Upper lobe of left lung (tissue), 4 donors: ENCODE measurements at regions not wholly inside any gene's neighbourhood (a gene's known extent, or its start where the extent isn't known, plus 50 kb on each side); places are given as distances from the start of the nearest gene placed in this dataset.

ENCODE experiments used
- EP300 ChIP-seq, 4 donors: sonication (generic); formaldehyde crosslinking; IDR thresholded peaks; one replicate each; pipeline ENCODE4 v1.5.1; 2017; ENCODE audit warnings: antibody characterized with exemption in 4 of 4, control low read depth in 2 of 4
- POLR2A ChIP-seq, 4 donors: fragments of 450-650 bp; IDR thresholded peaks; one replicate each; pipeline ENCODE4 v1.5.1; 2016 to 2017; ENCODE audit warnings: antibody characterized with exemption in 4 of 4, mild to moderate bottlenecking in 2 of 4
- POLR2AphosphoS5 ChIP-seq, 2 donors: sonication (generic); formaldehyde crosslinking; IDR thresholded peaks; one replicate each; pipeline ENCODE4 v1.5.1; 2017; ENCODE audit warnings: antibody characterized with exemption in 2 of 2
- TF ChIP-seq, protein P1 (sequence below), 6 experiments: fragments of 450-650 bp in 4 of 6; fragments of 200-600 bp in 2 of 6; sonication (generic) in 2 of 6; IDR thresholded peaks; one replicate each; pipeline ENCODE4 v1.5.1; 2016 to 2019; ENCODE audit warnings: antibody characterized with exemption in 6 of 6

DNA sequence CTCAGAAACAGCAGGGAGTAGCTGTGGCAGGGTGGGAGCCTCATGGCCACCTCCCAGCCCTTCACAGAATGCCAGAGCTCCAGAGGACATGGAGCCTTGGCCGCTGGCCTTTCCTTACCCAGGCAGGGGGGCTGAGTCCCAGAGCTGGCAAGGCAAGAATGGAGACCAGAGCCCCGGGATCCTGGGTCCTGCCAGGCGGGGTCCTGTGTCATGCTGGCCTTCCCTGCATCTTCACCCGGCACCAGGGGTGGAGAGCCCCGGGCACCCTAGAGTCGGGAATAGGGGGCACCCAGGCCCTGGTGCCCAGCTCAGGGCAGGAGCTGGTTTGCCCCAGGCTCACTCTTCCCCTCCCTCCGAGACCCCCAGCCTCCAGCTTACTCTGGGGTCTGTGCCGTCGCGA, 519.9 kb downstream of the TBC1D22A start:
- TF ChIP-seq, protein P1, sequence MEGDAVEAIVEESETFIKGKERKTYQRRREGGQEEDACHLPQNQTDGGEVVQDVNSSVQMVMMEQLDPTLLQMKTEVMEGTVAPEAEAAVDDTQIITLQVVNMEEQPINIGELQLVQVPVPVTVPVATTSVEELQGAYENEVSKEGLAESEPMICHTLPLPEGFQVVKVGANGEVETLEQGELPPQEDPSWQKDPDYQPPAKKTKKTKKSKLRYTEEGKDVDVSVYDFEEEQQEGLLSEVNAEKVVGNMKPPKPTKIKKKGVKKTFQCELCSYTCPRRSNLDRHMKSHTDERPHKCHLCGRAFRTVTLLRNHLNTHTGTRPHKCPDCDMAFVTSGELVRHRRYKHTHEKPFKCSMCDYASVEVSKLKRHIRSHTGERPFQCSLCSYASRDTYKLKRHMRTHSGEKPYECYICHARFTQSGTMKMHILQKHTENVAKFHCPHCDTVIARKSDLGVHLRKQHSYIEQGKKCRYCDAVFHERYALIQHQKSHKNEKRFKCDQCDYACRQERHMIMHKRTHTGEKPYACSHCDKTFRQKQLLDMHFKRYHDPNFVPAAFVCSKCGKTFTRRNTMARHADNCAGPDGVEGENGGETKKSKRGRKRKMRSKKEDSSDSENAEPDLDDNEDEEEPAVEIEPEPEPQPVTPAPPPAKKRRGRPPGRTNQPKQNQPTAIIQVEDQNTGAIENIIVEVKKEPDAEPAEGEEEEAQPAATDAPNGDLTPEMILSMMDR (IDR thresholded peaks at IDR 0.05) = no peak
- TF ChIP-seq POLR2AphosphoS5 (IDR thresholded peaks at IDR 0.05) (no peak), POLR2A (IDR thresholded peaks at IDR 0.05) (no peak), EP300 (IDR thresholded peaks at IDR 0.05) (no peak)
